Activated naive CD8-positive, alpha-beta T cell treated with anti-CD3 and anti-CD28 coated beads, Interleukin-2, amount 50 U/mL, for 24 hours (primary cell): ENCODE measurements at regions not wholly inside any gene's neighbourhood (a gene's known extent, or its start where the extent isn't known, plus 50 kb on each side); places are given as distances from the start of the nearest gene placed in this dataset.
"Not testable (repeated sequence)": the region's sequence is repeated elsewhere in the genome, so short reads cannot be mapped to it uniquely, and the experiment has no call there.

Source experiments
- ATAC-seq: fragments of 150-1000 bp; cut with Tn5 transposase; one replicate; pipeline ENCODE4 v1.10.0; 2021
- DNase-seq: peaks from one replicate; pipeline ENCODE4 v3.0.0; 2021
- H3K27ac Mint-ChIP-seq: one replicate; pipeline ENCODE4 v1.8.0; 2021; ENCODE audit warnings: mild to moderate bottlenecking, mixed read lengths
- H3K27me3 Mint-ChIP-seq: one replicate; pipeline ENCODE4 v1.8.0; 2021; ENCODE audit warnings: mixed read lengths
- H3K36me3 Mint-ChIP-seq: one replicate; pipeline ENCODE4 v1.8.0; 2021; ENCODE audit warnings: low read depth, mixed read lengths
- H3K4me1 Mint-ChIP-seq: one replicate; pipeline ENCODE4 v1.8.0; 2021; ENCODE audit warnings: mixed read lengths
- H3K4me3 Mint-ChIP-seq: one replicate; pipeline ENCODE4 v1.8.0; 2021; ENCODE audit warnings: mild to moderate bottlenecking, moderate library complexity, mixed read lengths
- H3K9me3 Mint-ChIP-seq: one replicate; pipeline ENCODE4 v1.8.0; 2021; ENCODE audit warnings: mixed read lengths

- Mint-ChIP-seq H3K4me1 (no peaks in the 10 kb centered on the region), H3K27me3 (no peaks in the 10 kb centered on the region), H3K9me3 (no peaks in the 10 kb centered on the region), H3K4me3 (no peak overlapping the region), H3K27ac (no peak overlapping the region), H3K36me3 (no peaks in the 10 kb centered on the region)
- ATAC-seq (no peak), DNase-seq (no peak)
Measured at GRCh38 chr10:53406532-53406931, 633.9 kb upstream of the MBL2 start.

DNA sequence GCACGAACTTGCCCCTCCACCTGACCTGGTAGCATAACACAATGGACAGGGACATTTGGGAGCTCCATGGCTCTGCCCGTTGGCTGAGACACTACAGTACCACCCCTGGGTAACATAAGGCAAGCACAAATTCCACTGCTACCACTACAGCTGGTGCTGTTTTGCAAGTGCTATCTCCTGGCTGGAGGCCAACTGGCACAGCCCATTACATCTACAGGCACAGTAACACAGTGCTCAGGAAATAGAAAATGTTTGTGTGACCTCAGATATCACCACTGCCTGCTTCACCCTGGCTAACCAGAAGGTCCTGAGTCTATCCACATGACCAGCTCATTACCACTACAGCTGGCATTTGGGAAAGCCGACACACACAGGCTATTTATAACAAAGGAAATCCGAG lies 631.1 kb upstream of the MBL2 start:
- Mint-ChIP-seq H3K27ac (no peak overlapping the region), H3K27me3 (no peaks in the 10 kb centered on the region), H3K36me3 (no peaks in the 10 kb centered on the region), H3K4me3 (no peak overlapping the region), H3K9me3 (no peaks in the 10 kb centered on the region), H3K4me1 (no peaks in the 10 kb centered on the region)
- DNase-seq, result no peak
- ATAC-seq, result no peak

GRCh38 chr10:53402594-53402993 lies 630.0 kb upstream of the MBL2 start:
- no peak overlapping the region for H3K4me3 Mint-ChIP-seq
- H3K27ac Mint-ChIP-seq, result no peak overlapping the region

DNA sequence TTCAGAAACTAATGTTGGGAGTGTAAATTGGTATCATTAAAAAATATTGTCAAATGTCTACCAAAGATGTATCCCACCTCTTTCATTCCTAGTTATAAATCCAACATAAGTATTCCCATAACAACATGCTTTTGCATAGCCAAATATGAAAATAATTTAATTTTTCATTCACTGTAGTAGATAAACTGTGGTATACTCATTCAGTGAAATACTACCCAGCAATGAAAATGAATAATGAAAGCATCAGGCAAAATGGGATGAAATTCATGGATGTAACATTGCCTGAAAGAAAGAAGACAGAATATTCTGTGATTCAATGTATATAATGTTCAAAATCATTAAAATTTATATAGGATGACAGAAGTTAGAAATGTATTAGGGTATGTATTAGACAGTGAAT lies 629.0 kb upstream of the MBL2 start:
- DNase-seq (no peak), ATAC-seq (no peak)
- Mint-ChIP-seq H3K9me3 (no peaks in the 10 kb centered on the region), H3K27ac (no peak overlapping the region), H3K4me1 (no peaks in the 10 kb centered on the region), H3K27me3 (no peaks in the 10 kb centered on the region), H3K36me3 (no peaks in the 10 kb centered on the region), H3K4me3 (no peak overlapping the region)

More at GRCh38 chr10:53402594-53402993, 630.0 kb upstream of the MBL2 start:
- H3K27me3 Mint-ChIP-seq, result no peaks in the 10 kb centered on the region
- no peak for ATAC-seq
- H3K4me1 Mint-ChIP-seq, result no peaks in the 10 kb centered on the region
- H3K9me3 Mint-ChIP-seq, result no peaks in the 10 kb centered on the region
- H3K36me3 Mint-ChIP-seq, result no peaks in the 10 kb centered on the region
- DNase-seq, result no peak

DNA sequence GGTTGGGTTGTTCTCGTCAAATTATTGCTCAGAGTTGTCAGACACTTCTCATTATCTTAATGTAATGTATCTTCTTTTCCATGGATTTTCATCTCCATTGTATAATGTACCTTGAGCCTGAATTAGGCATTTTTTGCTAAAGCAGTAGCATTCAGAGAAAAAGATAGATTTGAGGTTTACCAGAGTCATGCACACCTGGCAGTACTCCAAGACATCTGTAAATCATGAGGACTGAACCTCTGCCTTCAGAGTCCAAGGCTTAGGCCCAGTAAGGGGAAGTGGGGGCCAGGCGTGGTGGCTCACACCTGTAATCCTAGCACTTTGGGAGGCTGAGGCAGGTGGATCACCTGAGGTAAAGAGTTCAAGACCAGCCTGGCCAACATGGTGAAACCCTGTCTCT lies 624.3 kb upstream of the MBL2 start:
- Mint-ChIP-seq H3K4me3 (no peak overlapping the region), H3K9me3 (peaks cover 34% of the 10 kb centered on the region), H3K36me3 (no peaks in the 10 kb centered on the region), H3K27ac (no peak overlapping the region), H3K27me3 (no peaks in the 10 kb centered on the region), H3K4me1 (no peaks in the 10 kb centered on the region)
- ATAC-seq (no peak), DNase-seq (no peak)

DNA sequence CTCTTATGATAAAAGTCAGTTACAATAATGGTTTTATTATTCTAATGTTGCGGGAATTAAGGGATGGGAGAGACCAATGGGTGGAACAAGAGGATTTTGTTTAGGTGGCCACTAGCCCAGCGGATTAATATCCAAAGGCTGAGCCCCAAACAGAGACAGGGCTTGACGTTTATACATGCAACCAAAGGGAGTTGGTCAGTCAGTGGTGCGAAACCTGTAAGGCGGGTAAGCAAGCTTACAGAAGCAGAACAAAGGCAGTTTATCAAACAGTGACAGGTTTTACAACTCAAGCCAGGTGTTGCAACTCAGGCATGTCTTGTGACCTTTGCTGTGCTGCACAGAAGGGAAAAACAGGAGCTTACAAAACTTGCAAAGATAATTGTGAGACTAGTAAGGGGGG lies 622.9 kb upstream of the MBL2 start:
- Mint-ChIP-seq H3K36me3 (no peaks in the 10 kb centered on the region), H3K9me3 (peaks cover 40% of the 10 kb centered on the region), H3K4me1 (no peaks in the 10 kb centered on the region), H3K27ac (no peak overlapping the region), H3K4me3 (no peak overlapping the region), H3K27me3 (no peaks in the 10 kb centered on the region)
- no peak for ATAC-seq
- DNase-seq, result no peak

DNA sequence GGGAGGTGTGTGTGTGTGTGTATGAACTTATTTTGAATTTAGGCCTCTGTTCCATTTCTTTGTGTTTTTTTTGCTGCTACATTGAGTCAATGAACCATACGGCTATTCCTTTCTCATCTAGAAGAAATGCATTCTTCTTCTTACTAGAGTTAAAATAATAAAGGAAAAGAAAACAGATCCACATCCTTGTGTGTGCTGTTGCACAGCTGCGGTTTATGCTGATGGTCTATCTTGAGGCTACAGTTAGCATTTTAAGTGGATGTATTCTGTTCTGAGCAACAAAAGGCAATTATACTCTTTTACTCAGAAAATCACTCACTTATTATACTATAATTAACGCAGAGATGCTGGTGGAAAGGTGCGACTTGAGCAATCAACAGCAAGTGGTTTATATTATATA lies 615.0 kb upstream of the MBL2 start:
- Mint-ChIP-seq H3K27ac (no peak overlapping the region), H3K36me3 (no peaks in the 10 kb centered on the region), H3K9me3 (peaks cover 13% of the 10 kb centered on the region), H3K4me3 (no peak overlapping the region), H3K27me3 (no peaks in the 10 kb centered on the region), H3K4me1 (no peaks in the 10 kb centered on the region)
- no peak for ATAC-seq
- no peak for DNase-seq

- DNase-seq (no peak), ATAC-seq (no peak)
- peaks cover 11% of the 10 kb centered on the region for H3K9me3 Mint-ChIP-seq
- no peak overlapping the region for H3K27ac Mint-ChIP-seq
- no peaks in the 10 kb centered on the region for H3K36me3 Mint-ChIP-seq
- H3K27me3 Mint-ChIP-seq, result no peaks in the 10 kb centered on the region
- H3K4me3 Mint-ChIP-seq, result no peak overlapping the region
- H3K4me1 Mint-ChIP-seq, result no peaks in the 10 kb centered on the region
Measured at GRCh38 chr10:53382543-53382942, 610.0 kb upstream of the MBL2 start.

DNA sequence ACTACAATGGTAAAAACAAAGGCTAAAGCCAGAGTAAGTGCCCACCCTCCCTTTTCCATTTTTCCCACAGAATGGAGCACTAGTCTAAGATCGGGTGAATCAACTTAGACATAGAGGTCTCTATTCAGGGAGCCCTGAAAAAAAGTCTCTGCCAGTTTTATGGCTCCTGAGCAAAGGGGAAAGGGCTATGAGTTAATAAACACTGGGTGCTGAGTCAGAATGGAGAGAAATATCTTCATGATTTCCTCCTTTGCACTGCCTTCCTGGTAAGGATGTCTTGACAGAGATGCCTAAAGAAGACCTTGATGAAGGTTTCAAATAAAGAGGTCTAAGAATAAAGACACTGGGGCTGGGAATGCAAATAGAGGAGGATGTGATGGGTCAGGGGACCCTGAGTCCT lies 607.4 kb upstream of the MBL2 start:
- H3K27ac Mint-ChIP-seq, result no peak overlapping the region
- ATAC-seq (no peak), DNase-seq (no peak)
- H3K36me3 Mint-ChIP-seq, result no peaks in the 10 kb centered on the region
- H3K9me3 Mint-ChIP-seq, result peaks cover 11% of the 10 kb centered on the region
- no peaks in the 10 kb centered on the region for H3K27me3 Mint-ChIP-seq
- H3K4me3 Mint-ChIP-seq, result no peak overlapping the region
- H3K4me1 Mint-ChIP-seq, result no peaks in the 10 kb centered on the region

- H3K27ac Mint-ChIP-seq, result no peak overlapping the region
- H3K4me1 Mint-ChIP-seq, result no peaks in the 10 kb centered on the region
- no peaks in the 10 kb centered on the region for H3K27me3 Mint-ChIP-seq
- ATAC-seq, result no peak
- peaks cover 11% of the 10 kb centered on the region for H3K9me3 Mint-ChIP-seq
- no peak overlapping the region for H3K4me3 Mint-ChIP-seq
- no peaks in the 10 kb centered on the region for H3K36me3 Mint-ChIP-seq
- no peak for DNase-seq
Measured at GRCh38 chr10:53370347-53370746, 597.8 kb upstream of the MBL2 start.

DNA sequence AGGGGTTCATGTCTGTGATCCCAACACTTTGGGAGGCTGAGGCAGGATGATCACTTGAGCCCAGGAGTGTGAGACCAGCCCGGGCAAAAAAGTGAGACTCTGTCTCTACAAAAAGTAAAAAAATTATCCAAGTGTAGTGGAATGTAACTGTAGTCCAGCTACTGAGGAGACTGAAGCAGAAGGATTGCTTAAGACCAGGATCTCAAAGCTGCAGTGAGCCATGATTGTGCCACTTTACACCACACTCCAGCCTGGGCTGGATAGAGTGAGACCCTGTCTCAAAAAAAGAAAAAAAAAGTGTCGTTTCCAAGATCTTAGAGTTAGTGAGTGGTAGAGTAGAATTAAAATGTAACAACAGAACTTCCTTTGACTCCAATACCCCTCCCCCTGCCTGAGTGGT lies 589.4 kb upstream of the MBL2 start:
- ATAC-seq (no peak), DNase-seq (no peak)
- H3K27me3 Mint-ChIP-seq, result no peaks in the 10 kb centered on the region
- peaks cover 19% of the 10 kb centered on the region for H3K9me3 Mint-ChIP-seq
- H3K36me3 Mint-ChIP-seq, result no peaks in the 10 kb centered on the region
- H3K27ac Mint-ChIP-seq, result no peak overlapping the region
- H3K4me3 Mint-ChIP-seq, result no peak overlapping the region
- H3K4me1 Mint-ChIP-seq, result no peaks in the 10 kb centered on the region

DNA sequence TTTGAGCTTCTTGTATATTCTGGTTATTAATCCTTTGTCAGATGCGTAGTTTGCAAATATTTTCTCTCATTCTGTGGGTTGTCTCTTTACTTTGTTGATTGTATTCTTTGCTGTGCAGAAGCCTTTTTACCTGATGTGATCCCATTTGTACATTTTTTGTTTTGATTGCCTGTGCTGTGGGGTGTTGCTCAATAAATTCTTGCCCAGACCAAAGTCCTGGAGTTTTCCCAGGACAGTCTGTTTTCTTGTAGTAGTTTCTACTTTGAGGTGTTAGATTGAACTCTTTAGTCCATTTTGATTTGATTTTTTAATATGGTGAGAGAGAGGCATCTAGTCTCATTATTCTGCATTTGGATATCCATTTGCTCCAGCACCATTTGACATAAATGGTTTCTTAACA lies 588.7 kb upstream of the MBL2 start:
- Mint-ChIP-seq H3K9me3 (peaks cover 19% of the 10 kb centered on the region), H3K27ac (no peak overlapping the region), H3K4me1 (no peaks in the 10 kb centered on the region), H3K4me3 (no peak overlapping the region), H3K27me3 (no peaks in the 10 kb centered on the region), H3K36me3 (no peaks in the 10 kb centered on the region)
- no peak for ATAC-seq
- DNase-seq, result no peak

- not testable (repeated sequence) for ATAC-seq, H3K4me1 Mint-ChIP-seq, H3K36me3 Mint-ChIP-seq, H3K27ac Mint-ChIP-seq, H3K4me3 Mint-ChIP-seq, DNase-seq, H3K27me3 Mint-ChIP-seq
- H3K9me3 Mint-ChIP-seq, result peaks cover 19% of the 10 kb centered on the region
Measured at GRCh38 chr10:53358978-53359377, 586.4 kb upstream of the MBL2 start.

GRCh38 chr10:53358536-53358935 lies 586.0 kb upstream of the MBL2 start:
- Mint-ChIP-seq H3K4me3 (no peak overlapping the region), H3K27ac (no peak overlapping the region), H3K9me3 (peaks cover 19% of the 10 kb centered on the region), H3K4me1 (no peaks in the 10 kb centered on the region), H3K27me3 (no peaks in the 10 kb centered on the region), H3K36me3 (no peaks in the 10 kb centered on the region)
- no peak for DNase-seq
- ATAC-seq, result no peak

DNA sequence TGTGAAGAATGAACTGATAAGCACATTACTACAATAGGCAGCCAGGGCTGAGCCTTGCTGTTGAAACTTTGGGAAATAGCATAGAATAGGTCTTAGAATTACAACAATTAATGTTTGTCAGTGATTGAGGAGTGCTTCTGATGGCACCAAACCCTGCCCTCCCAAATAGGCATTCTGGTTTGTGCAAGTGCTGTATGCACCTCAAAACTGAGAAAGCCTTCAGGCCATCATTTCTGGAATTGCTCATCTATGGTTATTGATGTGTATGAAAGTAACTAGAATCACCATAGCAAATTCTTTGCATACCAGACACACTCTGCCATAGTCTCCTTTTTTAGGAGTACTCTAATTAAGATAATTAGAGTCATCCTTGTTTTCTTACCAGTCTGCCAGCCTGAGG lies 585.0 kb upstream of the MBL2 start:
- Mint-ChIP-seq H3K36me3 (no peaks in the 10 kb centered on the region), H3K27ac (no peak overlapping the region), H3K27me3 (no peaks in the 10 kb centered on the region), H3K4me3 (no peak overlapping the region), H3K4me1 (no peaks in the 10 kb centered on the region), H3K9me3 (peaks cover 19% of the 10 kb centered on the region)
- ATAC-seq (no peak), DNase-seq (no peak)

GRCh38 chr10:53356616-53357349 lies 584.2 kb upstream of the MBL2 start:
- Mint-ChIP-seq H3K9me3 (peaks cover 14% of the 10 kb centered on the region), H3K4me1 (no peaks in the 10 kb centered on the region), H3K27me3 (no peaks in the 10 kb centered on the region), H3K27ac (no peak overlapping the region), H3K4me3 (no peak overlapping the region), H3K36me3 (no peaks in the 10 kb centered on the region)
- DNase-seq, result no peak
- ATAC-seq, result no peak
